Activated CD8-positive, alpha-beta T cell treated with anti-CD3 and anti-CD28 coated beads for 36 hours (primary cell): ENCODE measurements at regions not wholly inside any gene's neighbourhood (a gene's known extent, or its start where the extent isn't known, plus 50 kb on each side); places are given as distances from the start of the nearest gene placed in this dataset.

Experiments
- ATAC-seq: fragments of 200-7000 bp; cut with Tn5 transposase; one replicate; pipeline ENCODE4 v1.10.0; 2021; ENCODE audit warnings: mild to moderate bottlenecking, moderate library complexity
- CTCF ChIA-PET: fragments of 350-600 bp; sonication (Branson Sonifier 250); formaldehyde crosslinking; loops from one replicate; lab custom pipeline; 2021; ENCODE audit warnings: antibody characterized with exemption; lab: Charles Lee
- POLR2A ChIA-PET: fragments of 350-600 bp; sonication (Branson Sonifier 250); formaldehyde crosslinking; loops from one replicate; lab custom pipeline; 2021; ENCODE audit warnings: antibody characterized with exemption; lab: Charles Lee
- DNase-seq: peaks from one replicate; pipeline ENCODE4 v3.0.0-alpha.2; 2020
- H3K27ac Mint-ChIP-seq: one replicate; pipeline ENCODE4 v1.8.0; 2021; ENCODE audit warnings: mild to moderate bottlenecking, mixed read lengths
- H3K27me3 Mint-ChIP-seq: one replicate; pipeline ENCODE4 v1.8.0; 2021; ENCODE audit warnings: mixed read lengths
- H3K36me3 Mint-ChIP-seq: one replicate; pipeline ENCODE4 v1.8.0; 2021; ENCODE audit warnings: low read depth, mixed read lengths
- H3K4me1 Mint-ChIP-seq: one replicate; pipeline ENCODE4 v1.8.0; 2021; ENCODE audit warnings: low read depth, mixed read lengths
- H3K4me3 Mint-ChIP-seq: one replicate; pipeline ENCODE4 v1.8.0; 2021; ENCODE audit warnings: mild to moderate bottlenecking, moderate library complexity, mixed read lengths
- H3K9me3 Mint-ChIP-seq: one replicate; pipeline ENCODE4 v1.8.0; 2021; ENCODE audit warnings: mixed read lengths
- intact Hi-C: fragments of 100-400 bp; cut with micrococcal nuclease; formaldehyde crosslinking; loops from one replicate; pipeline ENCODE4 v1.10.0; 2022
- TF ChIP-seq, protein P1 (sequence below): fragments of 200-600 bp; IDR thresholded peaks from one replicate; pipeline ENCODE4 v1.8.0; 2022; ENCODE audit warnings: antibody characterized with exemption, mild to moderate bottlenecking

DNA sequence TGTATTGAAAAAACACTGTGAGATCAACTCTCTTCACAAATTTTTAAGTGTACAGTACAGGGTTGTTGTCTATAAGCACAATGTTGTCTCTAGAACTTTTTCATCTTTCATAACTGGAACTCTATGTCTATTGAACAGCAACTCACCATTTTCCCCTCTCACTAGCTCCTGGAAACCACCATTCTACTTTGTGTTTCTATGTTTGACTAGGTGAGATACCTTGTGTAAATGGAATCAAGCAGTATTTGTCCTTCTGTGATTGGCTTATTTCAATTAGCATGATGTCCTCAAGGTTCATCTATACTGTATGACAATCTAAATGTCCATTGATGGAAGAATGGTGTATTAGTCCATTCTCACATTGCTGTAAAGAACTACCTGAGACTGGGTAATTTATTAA, 210.1 kb upstream of the FUT9 start:
- TF ChIP-seq, protein P1, sequence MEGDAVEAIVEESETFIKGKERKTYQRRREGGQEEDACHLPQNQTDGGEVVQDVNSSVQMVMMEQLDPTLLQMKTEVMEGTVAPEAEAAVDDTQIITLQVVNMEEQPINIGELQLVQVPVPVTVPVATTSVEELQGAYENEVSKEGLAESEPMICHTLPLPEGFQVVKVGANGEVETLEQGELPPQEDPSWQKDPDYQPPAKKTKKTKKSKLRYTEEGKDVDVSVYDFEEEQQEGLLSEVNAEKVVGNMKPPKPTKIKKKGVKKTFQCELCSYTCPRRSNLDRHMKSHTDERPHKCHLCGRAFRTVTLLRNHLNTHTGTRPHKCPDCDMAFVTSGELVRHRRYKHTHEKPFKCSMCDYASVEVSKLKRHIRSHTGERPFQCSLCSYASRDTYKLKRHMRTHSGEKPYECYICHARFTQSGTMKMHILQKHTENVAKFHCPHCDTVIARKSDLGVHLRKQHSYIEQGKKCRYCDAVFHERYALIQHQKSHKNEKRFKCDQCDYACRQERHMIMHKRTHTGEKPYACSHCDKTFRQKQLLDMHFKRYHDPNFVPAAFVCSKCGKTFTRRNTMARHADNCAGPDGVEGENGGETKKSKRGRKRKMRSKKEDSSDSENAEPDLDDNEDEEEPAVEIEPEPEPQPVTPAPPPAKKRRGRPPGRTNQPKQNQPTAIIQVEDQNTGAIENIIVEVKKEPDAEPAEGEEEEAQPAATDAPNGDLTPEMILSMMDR, result no peak
- POLR2A ChIA-PET, result no interaction called here
- Mint-ChIP-seq H3K27ac (no peak overlapping the region), H3K9me3 (no peaks in the 10 kb centered on the region), H3K27me3 (no peaks in the 10 kb centered on the region), H3K4me1 (no peaks in the 10 kb centered on the region), H3K4me3 (no peak overlapping the region), H3K36me3 (no peaks in the 10 kb centered on the region)
- intact Hi-C loops, result no loop called here
- CTCF ChIA-PET, result no interaction called here
- ATAC-seq (no peak), DNase-seq (no peak)

DNA sequence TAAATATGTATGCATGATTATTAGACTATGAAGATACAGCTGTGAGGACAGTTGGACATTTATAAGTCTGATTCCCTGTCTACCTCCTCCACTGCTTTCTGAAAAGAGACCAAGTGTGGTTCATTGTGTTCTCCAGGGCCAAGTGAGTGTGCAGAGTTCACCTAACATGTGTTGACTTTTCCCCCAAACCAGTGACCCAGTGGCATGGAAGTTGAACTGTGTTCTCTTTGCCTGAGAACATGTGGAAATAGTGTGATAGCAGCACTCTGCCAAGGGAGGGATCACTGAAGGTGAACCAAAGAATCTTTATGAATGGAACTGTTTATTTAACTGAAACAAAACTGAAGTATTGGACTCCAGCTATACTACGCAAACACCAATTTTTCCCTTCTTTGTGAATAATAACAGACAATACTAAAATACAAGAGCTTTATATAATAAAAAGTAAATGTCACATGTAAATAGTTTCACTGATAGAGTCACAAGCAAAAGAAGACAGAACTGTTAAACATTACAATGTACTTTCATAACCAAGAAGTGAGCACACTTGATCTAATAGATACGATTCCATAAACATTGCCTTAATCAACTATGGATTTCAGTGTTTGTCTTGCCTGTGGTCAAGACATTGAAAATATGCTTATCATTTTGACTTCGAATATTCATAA, 200.3 kb upstream of the FUT9 start:
- peaks cover 2% of the 10 kb centered on the region for H3K9me3 Mint-ChIP-seq
- no peak overlapping the region for H3K27ac Mint-ChIP-seq
- no peaks in the 10 kb centered on the region for H3K4me1 Mint-ChIP-seq
- TF ChIP-seq, protein P1, result no peak
- intact Hi-C loops, result no loop called here
- H3K36me3 Mint-ChIP-seq, result no peaks in the 10 kb centered on the region
- ChIA-PET POLR2A (no interaction called here), CTCF (no interaction called here)
- H3K27me3 Mint-ChIP-seq, result no peaks in the 10 kb centered on the region
- ATAC-seq, result no peak
- H3K4me3 Mint-ChIP-seq, result no peak overlapping the region
- DNase-seq, result no peak

GRCh38 chr6:95819461-95819860, 196.3 kb upstream of the FUT9 start:
- DNase-seq (no peak), ATAC-seq (no peak)
- ChIA-PET CTCF (interaction anchor here (0.9 kb wide), 1 partner anchor 10 kb away, joined by 3 read pairs; no protein-coding TSS in a partner anchor), POLR2A (no interaction called here)
- Mint-ChIP-seq H3K4me1 (no peaks in the 10 kb centered on the region), H3K27me3 (no peaks in the 10 kb centered on the region), H3K36me3 (no peaks in the 10 kb centered on the region), H3K4me3 (no peak overlapping the region), H3K9me3 (peaks cover 3% of the 10 kb centered on the region), H3K27ac (no peak overlapping the region)
- intact Hi-C loops, result no loop called here
- TF ChIP-seq, protein P1, result no peak

GRCh38 chr6:95819939-95820338, 195.8 kb upstream of the FUT9 start:
- Mint-ChIP-seq H3K9me3 (peaks cover 3% of the 10 kb centered on the region), H3K4me3 (no peak overlapping the region), H3K36me3 (no peaks in the 10 kb centered on the region), H3K4me1 (no peaks in the 10 kb centered on the region), H3K27ac (no peak overlapping the region), H3K27me3 (no peaks in the 10 kb centered on the region)
- ChIA-PET POLR2A (no interaction called here), CTCF (interaction anchor here (0.9 kb wide), 1 partner anchor 9 kb away, joined by 3 read pairs; no protein-coding TSS in a partner anchor)
- ATAC-seq (no peak), DNase-seq (peak; percentile 1)
- intact Hi-C loops, result no loop called here
- TF ChIP-seq, protein P1, result no peak

DNA sequence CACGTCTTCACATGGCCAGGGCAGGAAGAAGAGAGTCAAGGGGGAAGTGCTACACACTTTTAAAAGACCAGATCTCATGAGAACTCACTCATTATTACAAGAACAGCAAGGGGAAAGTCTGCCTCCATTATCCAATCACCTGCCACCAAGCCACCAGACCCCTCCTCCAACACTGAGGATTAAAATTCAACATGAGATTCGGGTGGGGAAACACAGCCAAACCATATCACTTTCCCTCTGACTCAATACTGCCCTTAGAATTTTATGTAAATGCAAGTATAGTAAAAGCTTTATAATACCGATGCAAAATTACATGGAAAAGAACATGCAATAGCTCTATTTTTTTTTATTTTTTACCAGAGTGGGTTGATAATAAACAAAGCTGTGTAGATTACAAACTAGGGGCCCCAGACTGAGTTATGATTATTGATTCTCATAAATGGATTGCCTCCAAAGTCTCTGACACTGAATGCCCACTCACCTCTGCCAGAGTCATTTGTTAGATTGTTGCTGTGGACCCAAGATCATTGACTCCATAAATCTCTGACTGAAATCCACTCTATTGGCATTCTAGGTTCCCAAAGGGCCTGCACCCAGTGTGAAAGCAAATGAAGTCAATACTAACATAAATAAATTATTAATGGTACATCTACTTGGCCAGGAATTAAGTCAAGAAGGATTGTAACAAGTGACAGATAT, 184.8 kb upstream of the FUT9 start:
- ChIA-PET POLR2A (no interaction called here), CTCF (no interaction called here)
- Mint-ChIP-seq H3K36me3 (no peaks in the 10 kb centered on the region), H3K4me1 (no peaks in the 10 kb centered on the region), H3K9me3 (no peaks in the 10 kb centered on the region), H3K27ac (no peak overlapping the region), H3K4me3 (no peak overlapping the region), H3K27me3 (no peaks in the 10 kb centered on the region)
- DNase-seq (no peak), ATAC-seq (no peak)
- intact Hi-C loops, result no loop called here
- TF ChIP-seq, protein P1, result no peak
